Keratinocyte (primary cell): ENCODE measurements at regions not wholly inside any gene's neighbourhood (a gene's known extent, or its start where the extent isn't known, plus 50 kb on each side); places are given as distances from the start of the nearest gene placed in this dataset.

ENCODE experiments used
- DNase-seq: peaks from one replicate; pipeline ENCODE4 v3.0.0-alpha.2; 2011; ENCODE audit warnings: low read depth, missing footprints, low spot score
- FAIRE-seq: peaks from 2 replicates; lab custom pipeline; 2011; peaks lifted over from hg19 to GRCh38; lab: Jason Lieb, UNC
- H2AFZ ChIP-seq: 2 replicates; pipeline ENCODE4 v1.6.0; 2012; ENCODE audit warnings: low read length, control low read depth, inconsistent platforms; ENCODE audit not compliant: control insufficient read depth
- H3K27ac ChIP-seq: 2 replicates; pipeline ENCODE4 v1.5.1; 2011; ENCODE audit warnings: low read length; ENCODE audit not compliant: control insufficient read depth, insufficient read depth
- H3K27me3 ChIP-seq: 3 replicates; pipeline ENCODE4 v1.6.0; 2011; ENCODE audit warnings: low read length; ENCODE audit not compliant: control insufficient read depth, insufficient read depth; ENCODE audit errors: extremely low read depth
- H3K36me3 ChIP-seq, 2 experiments: 2 replicates in 1 of 2; 3 replicates in 1 of 2; pipeline ENCODE4 v1.5.1; 2011; ENCODE audit warnings: low read length in 2 of 2, mild to moderate bottlenecking in 1 of 2; ENCODE audit not compliant: control insufficient read depth in 2 of 2, insufficient read depth in 2 of 2; ENCODE audit errors: extremely low read depth in 1 of 2
- H3K4me1 ChIP-seq: 3 replicates; pipeline ENCODE4 v1.5.1; 2011; ENCODE audit warnings: low read length; ENCODE audit not compliant: control insufficient read depth, insufficient read depth; ENCODE audit errors: extremely low read depth
- H3K4me2 ChIP-seq: 3 replicates; pipeline ENCODE4 v1.6.0; 2011; ENCODE audit warnings: low read depth, low read length; ENCODE audit not compliant: control insufficient read depth, insufficient read depth; ENCODE audit errors: extremely low read depth
- H3K4me3 ChIP-seq, 3 experiments: fragments of 200-600 bp in 1 of 3; sonication (generic) in 1 of 3; 2 replicates in 2 of 3; 3 replicates in 1 of 3; pipeline ENCODE4 v1.5.1; 2011 to 2016; ENCODE audit warnings: low read length in 3 of 3, mild to moderate bottlenecking in 3 of 3, control low read depth in 2 of 3, inconsistent platforms in 1 of 3, low read depth in 1 of 3, mixed read lengths in 1 of 3, mixed run types in 1 of 3, moderate library complexity in 1 of 3; ENCODE audit not compliant: control insufficient read depth in 2 of 3, insufficient read depth in 2 of 3; ENCODE audit errors: extremely low read depth in 1 of 3
- H3K79me2 ChIP-seq: 2 replicates; pipeline ENCODE4 v1.6.0; 2012; ENCODE audit warnings: low read length; ENCODE audit not compliant: control insufficient read depth, insufficient read depth
- H3K9ac ChIP-seq: 3 replicates; pipeline ENCODE4 v1.6.0; 2011; ENCODE audit warnings: low read length; ENCODE audit not compliant: control insufficient read depth, insufficient read depth; ENCODE audit errors: extremely low read depth
- H3K9me1 ChIP-seq: 3 replicates; pipeline ENCODE4 v1.6.0; 2011; ENCODE audit warnings: low read length; ENCODE audit not compliant: control insufficient read depth, insufficient read depth; ENCODE audit errors: extremely low read depth
- H3K9me3 ChIP-seq: 2 replicates; pipeline ENCODE4 v1.5.1; 2012; ENCODE audit warnings: low read depth, low read length; ENCODE audit not compliant: control insufficient read depth
- H4K20me1 ChIP-seq: 3 replicates; pipeline ENCODE4 v1.6.0; 2011; ENCODE audit warnings: low read length; ENCODE audit not compliant: control insufficient read depth, insufficient read depth; ENCODE audit errors: extremely low read depth
- EZH2 ChIP-seq: IDR thresholded peaks from one replicate; pipeline ENCODE4 v1.6.1; 2012; ENCODE audit warnings: inconsistent platforms, mild to moderate bottlenecking, low read length, moderate library complexity
- dilution Hi-C: fragments of 300-500 bp; cut with MboI; formaldehyde crosslinking; loops from one replicate; pipeline ENCODE4 v1.7.0; 2020; ENCODE audit warnings: low sequenced_read_pairs; ENCODE audit not compliant: extremely low pct_ligation_motif_present
- TF ChIP-seq, protein P1 (sequence below), 3 experiments: IDR thresholded peaks in 1 of 3; conservative IDR thresholded peaks in 1 of 3; optimal IDR thresholded peaks in 1 of 3; 2 replicates in 2 of 3; 3 replicates in 1 of 3; pipeline versions ENCODE3 to v1.5.1; 2011; ENCODE audit warnings: low read length in 3 of 3, mild to moderate bottlenecking in 3 of 3, moderate library complexity in 2 of 3, control low read depth in 1 of 3, inconsistent platforms in 1 of 3; ENCODE audit not compliant: insufficient read depth in 2 of 3; ENCODE audit errors: extremely low read depth in 1 of 3

DNA sequence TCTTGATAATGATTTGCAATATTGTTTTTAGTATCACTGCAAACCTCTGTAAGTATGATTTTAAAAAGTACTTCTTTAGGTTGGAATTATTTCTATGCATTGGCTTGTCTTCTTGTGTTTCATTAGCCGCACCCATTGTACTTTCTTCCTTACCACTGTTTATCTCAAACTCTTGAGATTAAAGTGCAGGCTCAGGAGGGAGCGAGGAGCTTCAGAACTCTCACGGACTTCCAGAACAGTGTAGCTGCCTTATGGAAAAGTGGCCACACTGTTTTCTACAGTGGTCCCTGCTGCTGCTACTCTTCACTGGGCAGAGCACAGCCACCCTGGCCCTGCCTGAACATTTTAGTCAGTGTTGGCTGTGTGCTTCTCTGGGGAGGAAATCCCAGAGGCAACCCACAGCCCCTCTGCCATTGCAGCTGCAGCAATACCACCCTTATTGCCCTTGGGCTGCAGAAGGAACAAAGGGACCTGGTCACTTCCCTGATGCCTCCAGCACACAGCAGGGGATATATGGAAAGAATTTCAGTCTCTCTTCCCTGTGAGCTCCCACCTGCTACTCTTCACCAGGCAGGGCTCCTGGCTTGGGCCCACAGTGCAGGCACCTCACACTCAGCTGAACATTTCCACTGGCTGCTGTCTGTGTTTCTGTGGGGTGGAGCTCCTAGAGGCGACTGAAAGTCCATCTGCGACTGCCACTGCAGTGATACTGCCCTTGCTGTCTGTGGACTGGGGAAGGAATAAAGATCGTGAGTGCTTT, 91.7 kb upstream of the MAP3K4 start:
- no peaks in the 10 kb centered on the region for H3K9me1 ChIP-seq
- H2AFZ ChIP-seq, result no peak overlapping the region
- no peak overlapping the region for H3K4me2 ChIP-seq
- no peak overlapping the region for H3K27ac ChIP-seq
- H4K20me1 ChIP-seq, result no peaks in the 10 kb centered on the region
- DNase-seq (no peak), FAIRE-seq (no peak)
- no peaks in the 10 kb centered on the region for H3K4me1 ChIP-seq
- TF ChIP-seq, protein P1, sequence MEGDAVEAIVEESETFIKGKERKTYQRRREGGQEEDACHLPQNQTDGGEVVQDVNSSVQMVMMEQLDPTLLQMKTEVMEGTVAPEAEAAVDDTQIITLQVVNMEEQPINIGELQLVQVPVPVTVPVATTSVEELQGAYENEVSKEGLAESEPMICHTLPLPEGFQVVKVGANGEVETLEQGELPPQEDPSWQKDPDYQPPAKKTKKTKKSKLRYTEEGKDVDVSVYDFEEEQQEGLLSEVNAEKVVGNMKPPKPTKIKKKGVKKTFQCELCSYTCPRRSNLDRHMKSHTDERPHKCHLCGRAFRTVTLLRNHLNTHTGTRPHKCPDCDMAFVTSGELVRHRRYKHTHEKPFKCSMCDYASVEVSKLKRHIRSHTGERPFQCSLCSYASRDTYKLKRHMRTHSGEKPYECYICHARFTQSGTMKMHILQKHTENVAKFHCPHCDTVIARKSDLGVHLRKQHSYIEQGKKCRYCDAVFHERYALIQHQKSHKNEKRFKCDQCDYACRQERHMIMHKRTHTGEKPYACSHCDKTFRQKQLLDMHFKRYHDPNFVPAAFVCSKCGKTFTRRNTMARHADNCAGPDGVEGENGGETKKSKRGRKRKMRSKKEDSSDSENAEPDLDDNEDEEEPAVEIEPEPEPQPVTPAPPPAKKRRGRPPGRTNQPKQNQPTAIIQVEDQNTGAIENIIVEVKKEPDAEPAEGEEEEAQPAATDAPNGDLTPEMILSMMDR (optimal IDR thresholded peaks at IDR 0.05 in 1 of 3, IDR thresholded peaks at IDR 0.05 in 1 of 3, conservative IDR thresholded peaks at IDR 0.05 in 1 of 3; ENCODE audit: extremely low read depth in 1 of 3, insufficient read depth in 2 of 3, low read length in 3 of 3), result no peak
- TF ChIP-seq EZH2, result no peak
- H3K27me3 ChIP-seq, result no peaks in the 10 kb centered on the region
- H3K79me2 ChIP-seq, result no peaks in the 10 kb centered on the region
- no peak overlapping the region for H3K9ac ChIP-seq
- H3K36me3 ChIP-seq, result no peaks in the 10 kb centered on the region
- dilution Hi-C loops, result no loop called here
- no peak overlapping the region for H3K4me3 ChIP-seq
- no peaks in the 10 kb centered on the region for H3K9me3 ChIP-seq

DNA sequence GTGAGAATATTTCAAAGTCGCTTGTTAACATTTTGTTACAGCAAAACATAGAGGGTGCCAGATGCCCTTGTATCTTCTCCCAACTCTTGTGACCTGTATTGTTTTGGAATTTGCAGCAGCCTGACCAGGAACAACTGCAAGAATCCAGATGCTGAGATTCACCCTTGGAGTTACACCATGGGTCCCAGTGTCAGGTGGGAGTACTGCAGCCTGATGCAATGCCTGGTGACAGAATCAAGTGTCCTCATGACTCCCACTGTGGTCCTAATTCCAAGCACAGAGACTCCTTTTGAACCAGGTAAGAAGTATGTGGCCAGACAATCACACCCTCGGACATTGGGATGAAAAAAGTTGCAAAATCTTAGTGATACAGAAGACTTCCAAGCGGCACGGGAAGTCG, 79.6 kb upstream of the MAP3K4 start:
- H3K79me2 ChIP-seq, result no peaks in the 10 kb centered on the region
- H3K9me1 ChIP-seq, result no peaks in the 10 kb centered on the region
- no peak overlapping the region for H3K27ac ChIP-seq
- no peak overlapping the region for H3K9ac ChIP-seq
- H2AFZ ChIP-seq, result no peak overlapping the region
- H3K27me3 ChIP-seq, result no peaks in the 10 kb centered on the region
- no peaks in the 10 kb centered on the region for H3K9me3 ChIP-seq
- H3K4me1 ChIP-seq, result no peaks in the 10 kb centered on the region
- no peak overlapping the region for H3K4me3 ChIP-seq
- FAIRE-seq (no peak), DNase-seq (no peak)
- H4K20me1 ChIP-seq, result no peaks in the 10 kb centered on the region
- H3K36me3 ChIP-seq, result no peaks in the 10 kb centered on the region
- dilution Hi-C loops, result no loop called here
- TF ChIP-seq, protein P1 (optimal IDR thresholded peaks at IDR 0.05 in 1 of 3, IDR thresholded peaks at IDR 0.05 in 1 of 3, conservative IDR thresholded peaks at IDR 0.05 in 1 of 3; ENCODE audit: extremely low read depth in 1 of 3, insufficient read depth in 2 of 3, low read length in 3 of 3), result no peak
- TF ChIP-seq EZH2, result no peak
- H3K4me2 ChIP-seq, result no peak overlapping the region
